ENCODE measurements at regions not wholly inside any gene's neighbourhood (a gene's known extent, or its start where the extent isn't known, plus 50 kb on each side); places are given as distances from the start of the nearest gene placed in this dataset.

GRCh38 chr11:25159341-25159740, 662.5 kb downstream of the LUZP2 start:
- no peak for ATAC-seq
- H3K36me3 Mint-ChIP-seq (ENCODE audit: low read depth), result no peaks in the 10 kb centered on the region
- H3K27me3 Mint-ChIP-seq (ENCODE audit: low read depth), result no peaks in the 10 kb centered on the region
- no peak overlapping the region for H3K4me3 Mint-ChIP-seq
- H3K4me1 Mint-ChIP-seq (ENCODE audit: low read depth), result no peaks in the 10 kb centered on the region
- H3K27ac Mint-ChIP-seq, result no peak overlapping the region
- DNase-seq, result no peak
- ChIA-PET CTCF (no interaction called here), POLR2A (no interaction called here)
- H3K9me3 Mint-ChIP-seq (ENCODE audit: insufficient read depth), result peaks cover 25% of the 10 kb centered on the region

GRCh38 chr11:25163421-25163820, 666.6 kb downstream of the LUZP2 start:
- Mint-ChIP-seq H3K27ac (no peak overlapping the region), H3K9me3 (ENCODE audit: insufficient read depth) (peaks cover 9% of the 10 kb centered on the region), H3K27me3 (ENCODE audit: low read depth) (no peaks in the 10 kb centered on the region), H3K36me3 (ENCODE audit: low read depth) (no peaks in the 10 kb centered on the region), H3K4me1 (ENCODE audit: low read depth) (no peaks in the 10 kb centered on the region), H3K4me3 (no peak overlapping the region)
- no peak for ATAC-seq
- ChIA-PET CTCF (no interaction called here), POLR2A (no interaction called here)
- DNase-seq, result no peak

GRCh38 chr11:25180187-25180586, 683.3 kb downstream of the LUZP2 start:
- Mint-ChIP-seq H3K9me3 (ENCODE audit: insufficient read depth) (peaks cover 29% of the 10 kb centered on the region), H3K4me1 (ENCODE audit: low read depth) (no peaks in the 10 kb centered on the region), H3K27me3 (ENCODE audit: low read depth) (no peaks in the 10 kb centered on the region), H3K27ac (no peak overlapping the region), H3K36me3 (ENCODE audit: low read depth) (no peaks in the 10 kb centered on the region), H3K4me3 (no peak overlapping the region)
- DNase-seq, result no peak
- no peak for ATAC-seq
- ChIA-PET CTCF (no interaction called here), POLR2A (no interaction called here)

- Mint-ChIP-seq H3K36me3 (ENCODE audit: low read depth) (no peaks in the 10 kb centered on the region), H3K9me3 (ENCODE audit: insufficient read depth) (peaks cover 29% of the 10 kb centered on the region), H3K4me1 (ENCODE audit: low read depth) (no peaks in the 10 kb centered on the region), H3K27ac (no peak overlapping the region), H3K27me3 (ENCODE audit: low read depth) (no peaks in the 10 kb centered on the region), H3K4me3 (no peak overlapping the region)
- DNase-seq (no peak), ATAC-seq (no peak)
- ChIA-PET POLR2A (no interaction called here), CTCF (no interaction called here)
Measured at GRCh38 chr11:25183411-25183810, 686.6 kb downstream of the LUZP2 start.

- DNase-seq (no peak), ATAC-seq (no peak)
- no peaks in the 10 kb centered on the region for H3K36me3 Mint-ChIP-seq (ENCODE audit: low read depth)
- H3K4me1 Mint-ChIP-seq (ENCODE audit: low read depth), result no peaks in the 10 kb centered on the region
- peaks cover 23% of the 10 kb centered on the region for H3K9me3 Mint-ChIP-seq (ENCODE audit: insufficient read depth)
- no peaks in the 10 kb centered on the region for H3K27me3 Mint-ChIP-seq (ENCODE audit: low read depth)
- CTCF ChIA-PET, result no interaction called here
- H3K27ac Mint-ChIP-seq, result no peak overlapping the region
- POLR2A ChIA-PET, result no interaction called here
- H3K4me3 Mint-ChIP-seq, result no peak overlapping the region
Measured at GRCh38 chr11:25197515-25197914, 700.7 kb downstream of the LUZP2 start.

GRCh38 chr11:25198704-25199103, 701.9 kb downstream of the LUZP2 start:
- Mint-ChIP-seq H3K36me3 (ENCODE audit: low read depth) (no peaks in the 10 kb centered on the region), H3K27me3 (ENCODE audit: low read depth) (no peaks in the 10 kb centered on the region), H3K4me3 (no peak overlapping the region), H3K4me1 (ENCODE audit: low read depth) (no peaks in the 10 kb centered on the region), H3K9me3 (ENCODE audit: insufficient read depth) (peaks cover 23% of the 10 kb centered on the region), H3K27ac (no peak overlapping the region)
- no peak for DNase-seq
- POLR2A ChIA-PET, result no interaction called here
- no peak for ATAC-seq
- CTCF ChIA-PET, result no interaction called here

GRCh38 chr11:25200925-25201324, 704.1 kb downstream of the LUZP2 start:
- H3K36me3 Mint-ChIP-seq (ENCODE audit: low read depth), result no peaks in the 10 kb centered on the region
- DNase-seq (no peak), ATAC-seq (no peak)
- no peaks in the 10 kb centered on the region for H3K4me1 Mint-ChIP-seq (ENCODE audit: low read depth)
- ChIA-PET POLR2A (no interaction called here), CTCF (no interaction called here)
- H3K4me3 Mint-ChIP-seq, result no peak overlapping the region
- peaks cover 13% of the 10 kb centered on the region for H3K9me3 Mint-ChIP-seq (ENCODE audit: insufficient read depth)
- no peaks in the 10 kb centered on the region for H3K27me3 Mint-ChIP-seq (ENCODE audit: low read depth)
- H3K27ac Mint-ChIP-seq, result no peak overlapping the region

GRCh38 chr11:25206762-25207161, 709.9 kb downstream of the LUZP2 start:
- no peaks in the 10 kb centered on the region for H3K36me3 Mint-ChIP-seq (ENCODE audit: low read depth)
- H3K27me3 Mint-ChIP-seq (ENCODE audit: low read depth), result no peaks in the 10 kb centered on the region
- no peak overlapping the region for H3K27ac Mint-ChIP-seq
- ChIA-PET POLR2A (no interaction called here), CTCF (no interaction called here)
- no peak for DNase-seq
- peaks cover 15% of the 10 kb centered on the region for H3K9me3 Mint-ChIP-seq (ENCODE audit: insufficient read depth)
- no peak for ATAC-seq
- no peaks in the 10 kb centered on the region for H3K4me1 Mint-ChIP-seq (ENCODE audit: low read depth)
- no peak overlapping the region for H3K4me3 Mint-ChIP-seq

- H3K36me3 Mint-ChIP-seq (ENCODE audit: low read depth), result no peaks in the 10 kb centered on the region
- no peak overlapping the region for H3K4me3 Mint-ChIP-seq
- DNase-seq (no peak), ATAC-seq (no peak)
- no peak overlapping the region for H3K27ac Mint-ChIP-seq
- no peaks in the 10 kb centered on the region for H3K4me1 Mint-ChIP-seq (ENCODE audit: low read depth)
- ChIA-PET CTCF (no interaction called here), POLR2A (no interaction called here)
- peaks cover 23% of the 10 kb centered on the region for H3K9me3 Mint-ChIP-seq (ENCODE audit: insufficient read depth)
- no peaks in the 10 kb centered on the region for H3K27me3 Mint-ChIP-seq (ENCODE audit: low read depth)
Measured at GRCh38 chr11:25211635-25212254, 714.9 kb downstream of the LUZP2 start.

- ATAC-seq (no peak), DNase-seq (no peak)
- H3K36me3 Mint-ChIP-seq (ENCODE audit: low read depth), result no peaks in the 10 kb centered on the region
- peaks cover 26% of the 10 kb centered on the region for H3K9me3 Mint-ChIP-seq (ENCODE audit: insufficient read depth)
- no peak overlapping the region for H3K4me3 Mint-ChIP-seq
- no peaks in the 10 kb centered on the region for H3K4me1 Mint-ChIP-seq (ENCODE audit: low read depth)
- no peaks in the 10 kb centered on the region for H3K27me3 Mint-ChIP-seq (ENCODE audit: low read depth)
- CTCF ChIA-PET, result no interaction called here
- POLR2A ChIA-PET, result no interaction called here
- H3K27ac Mint-ChIP-seq, result no peak overlapping the region
Measured at GRCh38 chr11:25214535-25215176, 717.8 kb downstream of the LUZP2 start.

- POLR2A ChIA-PET, result no interaction called here
- H3K27ac Mint-ChIP-seq, result no peak overlapping the region
- H3K4me1 Mint-ChIP-seq (ENCODE audit: low read depth), result no peaks in the 10 kb centered on the region
- CTCF ChIA-PET, result no interaction called here
- no peak for DNase-seq
- ATAC-seq, result no peak
- no peaks in the 10 kb centered on the region for H3K27me3 Mint-ChIP-seq (ENCODE audit: low read depth)
- H3K4me3 Mint-ChIP-seq, result no peak overlapping the region
- peaks cover 27% of the 10 kb centered on the region for H3K9me3 Mint-ChIP-seq (ENCODE audit: insufficient read depth)
- H3K36me3 Mint-ChIP-seq (ENCODE audit: low read depth), result no peaks in the 10 kb centered on the region
Measured at GRCh38 chr11:25218036-25218435, 721.2 kb downstream of the LUZP2 start.

- Mint-ChIP-seq H3K36me3 (ENCODE audit: low read depth) (no peaks in the 10 kb centered on the region), H3K4me3 (no peak overlapping the region), H3K27ac (no peak overlapping the region), H3K4me1 (ENCODE audit: low read depth) (no peaks in the 10 kb centered on the region), H3K9me3 (ENCODE audit: insufficient read depth) (peaks cover 22% of the 10 kb centered on the region), H3K27me3 (ENCODE audit: low read depth) (no peaks in the 10 kb centered on the region)
- ChIA-PET POLR2A (no interaction called here), CTCF (no interaction called here)
- DNase-seq (no peak), ATAC-seq (no peak)
Measured at GRCh38 chr11:25225078-25225477, 728.2 kb downstream of the LUZP2 start.

GRCh38 chr11:25242928-25243327, 746.1 kb downstream of the LUZP2 start:
- CTCF ChIA-PET, result no interaction called here
- Mint-ChIP-seq H3K27me3 (ENCODE audit: low read depth) (no peaks in the 10 kb centered on the region), H3K27ac (no peak overlapping the region), H3K36me3 (ENCODE audit: low read depth) (no peaks in the 10 kb centered on the region), H3K4me1 (ENCODE audit: low read depth) (no peaks in the 10 kb centered on the region), H3K4me3 (no peak overlapping the region), H3K9me3 (ENCODE audit: insufficient read depth) (peaks cover 11% of the 10 kb centered on the region)
- ATAC-seq, result no peak
- POLR2A ChIA-PET, result no interaction called here
- DNase-seq, result no peak

All from activated CD8-positive, alpha-beta T cell treated with anti-CD3 and anti-CD28 coated beads, Interleukin-2, amount 10 ng/mL, durations not matched to agents 7 days and 5 days (primary cell).